Adrenal gland (tissue), 9 donors: ENCODE measurements at regions not wholly inside any gene's neighbourhood (a gene's known extent, or its start where the extent isn't known, plus 50 kb on each side); places are given as distances from the start of the nearest gene placed in this dataset.

Experiments used
- DNase-seq, 7 donors: peaks; one replicate each; pipeline ENCODE4 v3.0.0-alpha.2; 2019 to 2020
- H3K27ac ChIP-seq, 5 donors: fragments of 200-600 bp; sonication (generic) in 4 of 5; 1 replicate in 3 of 5; 2 replicates in 2 of 5; pipeline versions ENCODE4 v1.5.1 to v1.8.0; 2016 to 2020; ENCODE audit warnings: mild to moderate bottlenecking in 1 of 5
- H3K27me3 ChIP-seq: fragments of 200-600 bp; 2 replicates; pipeline ENCODE4 v1.8.0; 2021
- H3K36me3 ChIP-seq, 2 donors: fragments of 200-600 bp; replicated peaks in 1 of 2; 1 replicate in 1 of 2; 2 replicates in 1 of 2; pipeline versions ENCODE4 v1.5.1 to v1.8.0; 2018 to 2022
- H3K4me1 ChIP-seq, 2 donors: fragments of 200-600 bp; replicated peaks in 1 of 2; 1 replicate in 1 of 2; 2 replicates in 1 of 2; pipeline versions ENCODE4 v1.5.1 to v1.8.0; 2018 to 2021
- H3K4me3 ChIP-seq, 4 donors: fragments of 200-600 bp; sonication (generic) in 3 of 4; one replicate each; pipeline ENCODE4 v1.5.1; 2016 to 2018
- H3K9me3 ChIP-seq, 3 donors: fragments of 200-600 bp; sonication (generic) in 1 of 3; replicated peaks in 1 of 3; 1 replicate in 2 of 3; 2 replicates in 1 of 3; pipeline versions ENCODE4 v1.5.1 to v1.8.0; 2016 to 2021
- CTCF ChIP-seq, 6 experiments: fragments of 450-650 bp in 4 of 6; fragments of 200-600 bp in 2 of 6; sonication (generic) in 1 of 6; IDR thresholded peaks; 1 replicate in 5 of 6; 2 replicates in 1 of 6; pipeline versions ENCODE4 v1.5.1 to v1.8.0; 2016 to 2021; ENCODE audit warnings: antibody characterized with exemption in 6 of 6, mild to moderate bottlenecking in 2 of 6, moderate library complexity in 1 of 6
- POLR2A ChIP-seq, 2 donors: fragments of 450-650 bp; IDR thresholded peaks; one replicate each; pipeline ENCODE4 v1.6.1; 2017; ENCODE audit warnings: antibody characterized with exemption in 2 of 2, mild to moderate bottlenecking in 2 of 2, moderate library complexity in 1 of 2
- WGBS, 4 donors: extraction: QIAGEN DNeasy Blood & Tissue Kit in 2 of 4; methylation state at CpG; one replicate each; pipeline versions ENCODE4 v1.1.5 to v1.1.7; 2013 to 2017; 5-methylcytosine and 5-hydroxymethylcytosine counted together
- intact Hi-C, 2 donors: fragments of 100-400 bp; cut with DNase I; formaldehyde crosslinking; loops; one replicate each; pipeline versions ENCODE4 v1.14.1 to v1.15.0; 2022 to 2023
- donor health status: healthy with polysubstance abuse.
- donor health status: Bipolar disorder and iron deficiency.
- donor health status: DM: yes; HTN: yes; CAD: no.
- donor health status: DM: no; HTN: no; CAD: no.
- donor health status: DM: no; HTN: no; CAD: no.

DNA sequence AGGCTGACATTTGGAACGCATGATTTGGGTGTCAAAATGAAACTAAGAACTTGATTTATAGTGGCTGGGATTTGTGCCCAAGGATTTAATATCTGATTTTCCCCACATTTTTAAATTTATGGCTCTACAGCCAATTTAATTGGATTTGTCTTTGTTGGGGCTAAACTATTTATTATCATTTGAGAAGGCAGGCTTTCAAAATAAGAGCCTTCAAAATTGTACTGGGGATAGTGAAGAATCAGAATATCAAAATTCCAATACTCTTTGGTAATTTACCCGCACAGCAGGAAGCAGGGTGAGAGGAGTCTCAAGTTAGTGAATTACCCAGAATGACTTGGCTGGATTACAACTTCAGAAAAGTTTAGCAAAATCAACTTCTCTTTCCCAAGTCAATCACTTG is 278.1 kb downstream of the LRATD1 start:
- H3K27me3 ChIP-seq = no peaks in the 10 kb centered on the region
- no peak overlapping the region for H3K27ac ChIP-seq
- TF ChIP-seq CTCF (IDR thresholded peaks at IDR 0.05) (no peak), POLR2A (IDR thresholded peaks at IDR 0.05) (no peak)
- no peak overlapping the region for H3K4me3 ChIP-seq
- intact Hi-C loops = no loop called here
- no peaks in the 10 kb centered on the region for H3K4me1 ChIP-seq
- 24 to 36% (median 31%) methylated on average over 2 of the region's 2 CpGs for WGBS, 4 donors
- no peak for DNase-seq
- no peaks in the 10 kb centered on the region for H3K9me3 ChIP-seq
- no peaks in the 10 kb centered on the region for H3K36me3 ChIP-seq

DNA sequence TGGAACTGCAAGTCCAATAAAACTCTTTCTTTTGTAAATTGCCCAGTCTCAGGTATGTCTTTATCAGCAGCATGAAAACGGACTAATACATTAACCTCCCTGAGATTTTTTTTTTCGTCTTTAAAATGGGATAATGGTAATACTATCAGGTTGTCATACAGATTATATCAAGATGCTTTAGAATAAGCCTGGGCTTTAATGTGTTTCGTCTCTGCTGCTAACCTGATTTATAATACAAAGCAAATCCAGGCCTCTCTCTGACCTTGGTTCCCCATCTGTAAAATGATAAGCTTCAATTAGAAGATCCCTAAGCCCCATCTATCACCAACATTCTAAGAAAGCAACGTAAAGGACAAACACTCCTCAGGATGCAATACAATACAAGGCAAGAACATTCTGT is 283.5 kb downstream of the LRATD1 start:
- Histone ChIP-seq H3K4me3 (no peak overlapping the region), H3K4me1 (no peaks in the 10 kb centered on the region), H3K27me3 (no peaks in the 10 kb centered on the region), H3K27ac (no peak overlapping the region), H3K36me3 (no peaks in the 10 kb centered on the region), H3K9me3 (no peaks in the 10 kb centered on the region)
- 40 to 54% (median 47%) methylated on average over 4 of the region's 4 CpGs for WGBS, 4 donors
- DNase-seq = no peak
- intact Hi-C loops = no loop called here
- TF ChIP-seq POLR2A (IDR thresholded peaks at IDR 0.05) = no peak
- no peak for TF ChIP-seq CTCF (IDR thresholded peaks at IDR 0.05)

DNA sequence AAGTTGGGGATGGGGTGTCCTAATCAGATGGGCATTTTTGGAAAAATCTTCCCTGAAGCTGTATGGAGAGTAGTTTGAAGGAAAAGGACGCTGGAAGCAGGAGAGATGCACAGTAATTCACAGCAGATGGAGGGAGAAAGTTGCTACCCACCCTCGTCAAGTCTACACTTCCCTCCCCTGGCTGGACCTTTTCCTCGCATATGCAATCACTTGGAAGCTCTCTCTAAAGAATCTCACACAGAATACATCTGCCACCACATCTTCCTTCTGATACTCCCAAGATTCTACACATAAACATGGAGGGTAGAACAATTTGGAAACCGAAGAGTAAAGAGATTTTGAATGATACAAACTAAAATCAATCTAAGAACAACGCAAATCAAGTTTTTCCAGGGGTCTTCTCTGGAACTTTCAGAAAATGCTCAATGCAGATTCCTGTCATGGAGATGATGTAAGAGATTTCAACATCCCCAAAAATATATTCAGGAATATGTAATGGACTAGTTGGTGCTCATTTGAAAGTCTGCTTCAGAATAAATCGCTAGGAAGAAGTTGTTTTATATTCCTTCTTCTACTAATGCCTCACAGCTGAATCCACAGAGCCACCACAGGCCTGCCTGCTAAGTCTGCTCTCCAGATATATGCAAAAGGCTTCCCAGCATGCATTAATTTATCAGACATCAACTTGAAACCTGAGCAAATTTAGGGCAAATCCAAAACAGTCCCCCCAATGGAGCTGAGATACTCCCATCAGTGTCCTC is 291.5 kb downstream of the LRATD1 start:
- Histone ChIP-seq H3K4me1 (no peaks in the 10 kb centered on the region), H3K27me3 (no peaks in the 10 kb centered on the region), H3K4me3 (no peak overlapping the region), H3K36me3 (no peaks in the 10 kb centered on the region), H3K9me3 (no peaks in the 10 kb centered on the region), H3K27ac (no peak overlapping the region)
- WGBS, 4 donors = 68 to 80% (median 69%) methylated on average over 6 of the region's 6 CpGs
- intact Hi-C loops = no loop called here
- TF ChIP-seq CTCF (IDR thresholded peaks at IDR 0.05) (no peak), POLR2A (IDR thresholded peaks at IDR 0.05) (no peak)
- no peak for DNase-seq

DNA sequence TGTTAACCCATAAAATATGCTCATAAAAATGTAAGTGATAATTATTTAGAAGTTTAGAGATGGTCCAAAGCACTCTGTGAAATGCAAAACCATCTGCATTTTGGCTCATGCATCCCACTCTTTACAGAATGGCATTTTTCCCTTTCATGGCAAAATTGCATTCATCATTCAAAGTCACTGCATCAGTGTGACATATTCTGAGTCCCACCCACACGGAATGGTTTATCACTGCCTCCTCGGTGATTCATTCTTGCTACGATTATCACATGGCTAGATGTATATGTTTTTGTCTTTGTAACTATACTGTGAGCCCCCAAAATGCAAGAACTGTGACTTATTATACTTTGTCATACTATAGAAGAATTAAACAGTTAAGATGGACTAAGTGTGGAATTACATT is 293.0 kb downstream of the LRATD1 start:
- intact Hi-C loops = no loop called here
- Histone ChIP-seq H3K27ac (no peak overlapping the region), H3K36me3 (no peaks in the 10 kb centered on the region)

More for the DNA sequence above, 293.0 kb downstream of the LRATD1 start:
- Histone ChIP-seq H3K4me3 (no peak overlapping the region), H3K4me1 (no peaks in the 10 kb centered on the region), H3K27me3 (no peaks in the 10 kb centered on the region), H3K9me3 (no peaks in the 10 kb centered on the region)
- 78 to 82% (median 80%) methylated on average over 3 of the region's 3 CpGs for WGBS, 4 donors
- DNase-seq = no peak
- TF ChIP-seq POLR2A (IDR thresholded peaks at IDR 0.05) = no peak
- TF ChIP-seq CTCF (IDR thresholded peaks at IDR 0.05) = no peak
